ENCODE measurements at regions not wholly inside any gene's neighbourhood (a gene's known extent, or its start where the extent isn't known, plus 50 kb on each side); places are given as distances from the start of the nearest gene placed in this dataset.

GRCh38 chr4:189850239-189850856 lies 90.3 kb upstream of the FRG1 start:
- TF ChIP-seq GATA2 (IDR thresholded peaks at IDR 0.05; ENCODE audit: low read depth, low read length), result no peak
- TF ChIP-seq GATA3 (IDR thresholded peaks at IDR 0.05; ENCODE audit: low read depth, low read length), result no peak

All from SH-SY5Y (cell line).